ENCODE measurements at regions not wholly inside any gene's neighbourhood (a gene's known extent, or its start where the extent isn't known, plus 50 kb on each side); places are given as distances from the start of the nearest gene placed in this dataset.

GRCh38 chr20:4549711-4550259 is 136.5 kb upstream of the PRNP start:
- Histone ChIP-seq H2AFZ (ENCODE audit: low read length) (no peak overlapping the region), H3K9me3 (ENCODE audit: insufficient read depth in 2 of 2, low read depth in 1 of 2, low read length in 1 of 2) (no peaks in the 10 kb centered on the region), H3K23me2 (ENCODE audit: low read depth, low read length) (peaks cover 2% of the 10 kb centered on the region; the same call in 1 of the 2 replicates), H4K5ac (ENCODE audit: insufficient read length, low read depth, low read length) (no peak overlapping the region), H3K4me3 (ENCODE audit: extremely low read depth in 1 of 4, insufficient read depth in 2 of 4, low read depth in 3 of 4, low read length in 4 of 4) (no peak overlapping the region), H3K36me3 (ENCODE audit: control insufficient read depth in 2 of 4, insufficient read depth in 4 of 4, low read length in 3 of 4) (no peaks in the 10 kb centered on the region), H2BK120ac (replicated peaks; ENCODE audit: low read depth, low read length) (no peak overlapping the region), H4K91ac (replicated peaks; ENCODE audit: insufficient read length, low read length) (no peak overlapping the region), H2BK12ac (ENCODE audit: low read depth, low read length) (no peak overlapping the region), H3K23ac (ENCODE audit: insufficient read length) (no peak overlapping the region), H3K79me1 (ENCODE audit: low read depth, low read length) (no peaks in the 10 kb centered on the region), H3K14ac (ENCODE audit: insufficient read length) (no peak overlapping the region), H3K79me2 (ENCODE audit: control insufficient read depth in 1 of 2, insufficient read depth in 2 of 2, low read length in 2 of 2) (no peaks in the 10 kb centered on the region), H2BK15ac (ENCODE audit: low read length) (no peak overlapping the region), H2AK5ac (ENCODE audit: low read depth, low read length) (no peak overlapping the region), H3K4me2 (ENCODE audit: insufficient read depth in 1 of 2, low read depth in 2 of 2, low read length in 2 of 2) (no peak overlapping the region), H3K18ac (ENCODE audit: extremely low read depth, low read length) (no peak overlapping the region), H3K4me1 (replicated peaks in 1 of 4; ENCODE audit: control insufficient read depth in 3 of 4, insufficient read depth in 4 of 4, low read length in 3 of 4) (peaks cover 0 to 7% (median 2%) of the 10 kb centered on the region in 4 experiments; a peak in 4 of 7 replicates), H3K9ac (replicated peaks in 1 of 4; ENCODE audit: extremely low read depth in 1 of 4, low read depth in 3 of 4, low read length in 3 of 4) (no peak overlapping the region), H2BK5ac (ENCODE audit: low read depth, low read length) (no peak overlapping the region), H4K8ac (ENCODE audit: extremely low read depth, insufficient read depth, low read length) (no peak overlapping the region), H4K20me1 (replicated peaks in 1 of 2; ENCODE audit: control insufficient read depth in 1 of 2, insufficient read depth in 2 of 2, low read length in 2 of 2) (no peaks in the 10 kb centered on the region), H3K56ac (replicated peaks; ENCODE audit: insufficient read length, low read depth, low read length) (no peak overlapping the region), H3K27me3 (replicated peaks in 1 of 4; ENCODE audit: control insufficient read depth in 3 of 4, extremely low read depth in 1 of 4, insufficient read depth in 3 of 4, low read length in 3 of 4) (no peaks in the 10 kb centered on the region), H2BK20ac (ENCODE audit: low read length) (no peak overlapping the region), H3K4ac (replicated peaks; ENCODE audit: insufficient read length, low read depth, low read length) (no peak overlapping the region), H3K27ac (ENCODE audit: low read depth, low read length) (no peak overlapping the region)
- no peak for FAIRE-seq
- no peak for DNase-seq (ENCODE audit: low read depth in 1 of 2, low spot score in 2 of 2)
- ChIA-PET CTCF (ENCODE audit: partially characterized antibody) (no interaction called here), POLR2A (ENCODE audit: partially characterized antibody) (no interaction called here)
- 66% methylated on average over 4 of the region's 4 CpGs; no CpG with 5 or more reads in 1 of the 2 experiments for WGBS, 2 experiments (ENCODE audit: extremely low coverage in 1 of 2, insufficient coverage in 1 of 2, insufficient read length in 1 of 2, insufficient replicate concordance in 2 of 2, low coverage in 1 of 2, low lambda C conversion rate in 2 of 2, missing lambda C conversion rate in 1 of 2)
- TF ChIP-seq PHF8 (conservative IDR thresholded peaks at IDR 0.05; ENCODE audit: low read depth, low read length) (no peak), KDM1A (IDR thresholded peaks at IDR 0.05; ENCODE audit: borderline replicate concordance, low read length) (no peak), ASH2L (IDR thresholded peaks at IDR 0.05; ENCODE audit: low read length) (no peak), ATF3 (IDR thresholded peaks at IDR 0.05; ENCODE audit: insufficient read depth, low read depth, low read length) (no peak), JUND (IDR thresholded peaks at IDR 0.05; ENCODE audit: low read length) (no peak), POLR2A (IDR thresholded peaks at IDR 0.05; ENCODE audit: control extremely low read depth in 1 of 2, low read depth in 2 of 2, low read length in 2 of 2) (no peak), FOSL1 (IDR thresholded peaks at IDR 0.05; ENCODE audit: insufficient read depth, low read depth, low read length) (no peak), BACH1 (IDR thresholded peaks at IDR 0.05; ENCODE audit: low read length) (no peak), MAFK (IDR thresholded peaks at IDR 0.05; ENCODE audit: low read depth, low read length) (no peak), CHD2 (IDR thresholded peaks at IDR 0.05; ENCODE audit: low read length) (no peak)

Data from H1 (cell line).